ENCODE measurements at regions not wholly inside any gene's neighbourhood (a gene's known extent, or its start where the extent isn't known, plus 50 kb on each side); places are given as distances from the start of the nearest gene placed in this dataset.

DNA sequence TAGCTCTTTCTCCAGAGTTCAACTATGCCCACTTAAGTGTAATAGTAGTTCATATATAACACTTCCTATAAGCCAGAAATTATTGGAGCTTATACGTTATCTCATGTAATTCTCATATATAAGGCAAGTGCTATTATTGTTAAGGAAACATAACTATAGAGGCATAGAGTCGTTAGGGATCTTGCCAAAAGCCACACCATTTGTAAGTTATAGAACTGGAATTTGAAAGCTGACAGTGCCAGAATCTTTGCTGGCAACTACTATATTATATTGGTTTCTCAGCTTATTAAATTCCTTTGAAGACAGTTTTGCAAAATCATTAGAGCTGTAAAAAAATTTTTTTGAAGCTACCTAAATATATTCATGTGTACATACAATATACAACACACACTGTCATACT is 51.0 kb upstream of the MBNL2 start:
- H3K23ac ChIP-seq (ENCODE audit: insufficient read length, low read depth, low read length) = no peak overlapping the region
- H3K36me3 Mint-ChIP-seq (ENCODE audit: insufficient read depth in 1 of 3, low read depth in 3 of 3) = peaks cover 0 to 4% (median 2%) of the 10 kb centered on the region in 3 experiments; a peak in 2 of 7 replicates
- no peak overlapping the region for H3K4ac ChIP-seq (ENCODE audit: low read depth, low read length)
- H3K27me3 Mint-ChIP-seq (ENCODE audit: low read depth) = peaks cover 51% of the 10 kb centered on the region
- H3K9me3 ChIP-seq (ENCODE audit: control insufficient read depth, low read depth, low read length) = no peaks in the 10 kb centered on the region
- no peak overlapping the region for H3K9ac ChIP-seq (ENCODE audit: extremely low read depth, insufficient read length, low read length)
- H3K4me3 Mint-ChIP-seq = no peak overlapping the region
- H3K79me1 ChIP-seq (ENCODE audit: insufficient read depth, low read depth, low read length, poor library complexity, severe bottlenecking) = no peaks in the 10 kb centered on the region
- no peak overlapping the region for H2AK5ac ChIP-seq (ENCODE audit: insufficient read length, low read length)
- H4K5ac ChIP-seq (ENCODE audit: insufficient read length, low read depth, low read length) = no peak overlapping the region
- no peak overlapping the region for H3K27ac Mint-ChIP-seq
- H2BK12ac ChIP-seq (ENCODE audit: insufficient read length, low read depth, low read length) = no peak overlapping the region
- H3K4me1 Mint-ChIP-seq = no peaks in the 10 kb centered on the region
- H4K91ac ChIP-seq (ENCODE audit: insufficient read length, low read depth, low read length) = no peak overlapping the region
- H3K18ac ChIP-seq (ENCODE audit: insufficient read length, low read depth, low read length) = no peak overlapping the region
- no CpG with 5 or more reads among the region's 2 CpGs for WGBS (ENCODE audit: extremely low coverage, insufficient read length, low lambda C conversion rate)
- no peak overlapping the region for H3T11ph ChIP-seq (ENCODE audit: low read length)
- H3K9me3 Mint-ChIP-seq = peaks cover 0 to 3% of the 10 kb centered on the region in 2 experiments; a peak in 1 of 5 replicates
- no peak overlapping the region for H3K14ac ChIP-seq (ENCODE audit: insufficient read depth, low read length)
- no peak overlapping the region for H4K8ac ChIP-seq (replicated peaks; ENCODE audit: insufficient read length, low read depth, low read length)
- H2BK120ac ChIP-seq (ENCODE audit: low read depth, low read length, poor library complexity, severe bottlenecking) = no peak overlapping the region
- H2AFZ ChIP-seq (ENCODE audit: low read length) = no peak overlapping the region
- no peak overlapping the region for H3K27ac ChIP-seq (ENCODE audit: insufficient read length, low read depth, low read length)
- no peaks in the 10 kb centered on the region for H3K79me2 ChIP-seq (ENCODE audit: insufficient read depth, low read length)
- no peak overlapping the region for H2BK20ac ChIP-seq (ENCODE audit: low read depth, low read length, poor library complexity, severe bottlenecking)
- H3K4me1 ChIP-seq (ENCODE audit: insufficient read depth, low read length) = no peaks in the 10 kb centered on the region
- H2BK15ac ChIP-seq (ENCODE audit: low read depth, low read length) = no peak overlapping the region
- TF ChIP-seq, protein P1, sequence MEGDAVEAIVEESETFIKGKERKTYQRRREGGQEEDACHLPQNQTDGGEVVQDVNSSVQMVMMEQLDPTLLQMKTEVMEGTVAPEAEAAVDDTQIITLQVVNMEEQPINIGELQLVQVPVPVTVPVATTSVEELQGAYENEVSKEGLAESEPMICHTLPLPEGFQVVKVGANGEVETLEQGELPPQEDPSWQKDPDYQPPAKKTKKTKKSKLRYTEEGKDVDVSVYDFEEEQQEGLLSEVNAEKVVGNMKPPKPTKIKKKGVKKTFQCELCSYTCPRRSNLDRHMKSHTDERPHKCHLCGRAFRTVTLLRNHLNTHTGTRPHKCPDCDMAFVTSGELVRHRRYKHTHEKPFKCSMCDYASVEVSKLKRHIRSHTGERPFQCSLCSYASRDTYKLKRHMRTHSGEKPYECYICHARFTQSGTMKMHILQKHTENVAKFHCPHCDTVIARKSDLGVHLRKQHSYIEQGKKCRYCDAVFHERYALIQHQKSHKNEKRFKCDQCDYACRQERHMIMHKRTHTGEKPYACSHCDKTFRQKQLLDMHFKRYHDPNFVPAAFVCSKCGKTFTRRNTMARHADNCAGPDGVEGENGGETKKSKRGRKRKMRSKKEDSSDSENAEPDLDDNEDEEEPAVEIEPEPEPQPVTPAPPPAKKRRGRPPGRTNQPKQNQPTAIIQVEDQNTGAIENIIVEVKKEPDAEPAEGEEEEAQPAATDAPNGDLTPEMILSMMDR (conservative IDR thresholded peaks at IDR 0.05) = no peak
- DNase-seq = no peak
- no peak overlapping the region for H2BK5ac ChIP-seq (ENCODE audit: insufficient read length, low read length)
- no peaks in the 10 kb centered on the region for H3K23me2 ChIP-seq (ENCODE audit: insufficient read length, low read depth, low read length, poor library complexity, severe bottlenecking)
- no peak overlapping the region for H3K56ac ChIP-seq (ENCODE audit: insufficient read length, low read depth, low read length)
- H4K20me1 ChIP-seq (ENCODE audit: control insufficient read depth, insufficient read depth, insufficient read length) = no peaks in the 10 kb centered on the region
- H3K4me2 ChIP-seq (ENCODE audit: insufficient read depth, insufficient read length, low read length) = no peak overlapping the region
- H3K27me3 ChIP-seq (ENCODE audit: insufficient read depth, low read length) = no peaks in the 10 kb centered on the region

All from H9 (cell line).